ENCODE measurements at regions not wholly inside any gene's neighbourhood (a gene's known extent, or its start where the extent isn't known, plus 50 kb on each side); places are given as distances from the start of the nearest gene placed in this dataset.

GRCh38 chr7:25789701-25790640 is 362.0 kb upstream of the NFE2L3 start:
- Mint-ChIP-seq H3K4me3 (no peak overlapping the region), H3K27me3 (peaks cover 6% of the 10 kb centered on the region), H3K9me3 (peaks cover 9% of the 10 kb centered on the region), H3K4me1 (ENCODE audit: low read depth) (no peaks in the 10 kb centered on the region), H3K36me3 (ENCODE audit: low read depth) (no peaks in the 10 kb centered on the region), H3K27ac (no peak overlapping the region)
- intact Hi-C loops (cut with micrococcal nuclease) = no loop called here

DNA sequence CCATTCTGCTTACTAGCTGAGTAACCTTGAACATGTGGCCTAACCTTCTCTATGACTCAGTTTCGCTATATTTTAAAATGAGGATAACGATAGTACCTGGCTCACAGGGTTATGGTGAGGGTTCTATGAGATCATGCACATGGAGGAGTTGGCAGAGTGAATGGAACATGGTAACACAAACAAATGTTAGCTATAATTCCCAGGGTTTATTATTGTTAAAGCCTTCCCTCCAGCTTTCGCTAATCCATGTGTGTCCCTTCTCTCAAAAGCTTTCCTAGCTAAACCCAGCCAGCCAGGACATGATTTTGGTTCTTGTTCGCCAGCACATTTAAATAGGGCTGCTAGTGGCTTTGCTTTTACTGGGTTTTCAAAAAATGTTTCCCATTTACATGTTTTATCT is 361.0 kb upstream of the NFE2L3 start:
- no peaks in the 10 kb centered on the region for H3K36me3 Mint-ChIP-seq (ENCODE audit: low read depth)
- no peak overlapping the region for H3K4me3 Mint-ChIP-seq
- no peak overlapping the region for H3K27ac Mint-ChIP-seq
- H3K9me3 Mint-ChIP-seq = peaks cover 9% of the 10 kb centered on the region
- no peaks in the 10 kb centered on the region for H3K4me1 Mint-ChIP-seq (ENCODE audit: low read depth)
- peaks cover 4% of the 10 kb centered on the region for H3K27me3 Mint-ChIP-seq
- intact Hi-C loops (cut with micrococcal nuclease) = no loop called here

DNA sequence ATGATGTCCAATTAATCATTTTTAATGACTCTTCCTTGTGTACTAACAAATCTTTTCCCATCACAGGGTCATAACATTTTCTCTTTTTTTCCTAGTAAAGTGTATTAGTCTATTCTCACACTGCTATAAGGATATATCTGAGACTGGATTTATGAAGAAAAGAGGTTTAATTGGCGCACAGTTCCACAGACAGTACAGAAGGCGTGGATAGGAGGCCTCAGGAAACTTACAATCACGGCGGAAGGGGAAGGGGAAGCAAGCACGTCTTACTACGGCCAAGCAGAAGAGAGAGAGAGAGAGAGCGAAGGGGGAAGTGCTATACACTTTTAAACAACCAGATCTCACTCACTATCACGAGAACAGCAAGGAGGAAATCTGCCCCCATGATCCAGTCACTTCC is 359.4 kb upstream of the NFE2L3 start:
- Mint-ChIP-seq H3K27me3 (peaks cover 4% of the 10 kb centered on the region), H3K4me3 (no peak overlapping the region), H3K9me3 (peaks cover 9% of the 10 kb centered on the region), H3K4me1 (ENCODE audit: low read depth) (no peaks in the 10 kb centered on the region), H3K36me3 (ENCODE audit: low read depth) (no peaks in the 10 kb centered on the region), H3K27ac (no peak overlapping the region)
- intact Hi-C loops (cut with micrococcal nuclease) = no loop called here

- H3K4me3 Mint-ChIP-seq = no peak overlapping the region
- H3K27me3 Mint-ChIP-seq = peaks cover 4% of the 10 kb centered on the region
- H3K36me3 Mint-ChIP-seq (ENCODE audit: low read depth) = no peaks in the 10 kb centered on the region
- no peaks in the 10 kb centered on the region for H3K4me1 Mint-ChIP-seq (ENCODE audit: low read depth)
- intact Hi-C loops (cut with micrococcal nuclease) = no loop called here
- no peak overlapping the region for H3K27ac Mint-ChIP-seq
- H3K9me3 Mint-ChIP-seq = peaks cover 9% of the 10 kb centered on the region
Measured at GRCh38 chr7:25795824-25796235, 356.2 kb upstream of the NFE2L3 start.

DNA sequence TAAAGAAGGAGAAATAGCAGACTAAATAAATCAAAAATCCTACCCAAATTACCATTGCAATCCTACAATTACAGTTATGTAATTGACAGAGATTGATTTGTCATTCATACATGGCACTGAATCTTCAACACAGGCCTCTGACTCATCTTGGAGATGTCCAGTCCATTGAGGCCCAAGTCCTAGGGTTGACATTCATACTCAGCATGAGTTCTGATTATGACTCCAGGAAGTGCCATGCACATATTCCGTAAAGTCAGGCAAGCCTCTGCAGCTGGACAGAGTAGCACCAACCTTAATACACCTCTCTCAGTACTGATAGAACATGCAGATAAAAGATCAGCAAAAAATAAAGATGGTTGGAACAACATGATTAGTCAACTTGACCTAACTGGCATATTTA is 353.7 kb upstream of the NFE2L3 start:
- intact Hi-C loops (cut with micrococcal nuclease) = no loop called here
- Mint-ChIP-seq H3K27ac (no peak overlapping the region), H3K4me1 (ENCODE audit: low read depth) (no peaks in the 10 kb centered on the region), H3K4me3 (no peak overlapping the region), H3K27me3 (peaks cover 10% of the 10 kb centered on the region), H3K9me3 (no peaks in the 10 kb centered on the region), H3K36me3 (ENCODE audit: low read depth) (no peaks in the 10 kb centered on the region)

DNA sequence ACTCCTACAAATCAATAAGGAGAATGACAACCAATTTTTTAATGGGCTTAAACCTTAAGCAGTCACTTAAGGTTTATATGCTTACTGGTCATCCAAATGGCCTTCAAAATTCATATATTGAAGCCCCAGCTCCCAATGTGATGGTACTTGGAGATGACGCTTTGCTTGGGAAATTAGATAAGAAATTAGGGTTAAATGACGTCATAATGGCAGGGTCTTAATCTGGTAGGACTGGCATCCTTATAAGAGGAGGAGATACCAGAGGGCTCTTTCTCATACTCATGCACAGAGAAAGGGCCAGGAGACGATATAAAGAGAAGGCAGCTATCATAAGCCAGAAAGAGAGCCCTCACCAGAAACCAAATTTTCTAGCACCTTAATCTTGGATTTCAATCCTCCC is 350.8 kb upstream of the NFE2L3 start:
- Mint-ChIP-seq H3K9me3 (no peaks in the 10 kb centered on the region), H3K36me3 (ENCODE audit: low read depth) (no peaks in the 10 kb centered on the region), H3K27me3 (peaks cover 12% of the 10 kb centered on the region), H3K27ac (no peak overlapping the region), H3K4me1 (ENCODE audit: low read depth) (no peaks in the 10 kb centered on the region), H3K4me3 (no peak overlapping the region)
- intact Hi-C loops (cut with micrococcal nuclease) = no loop called here

GRCh38 chr7:25802057-25802456 is 349.9 kb upstream of the NFE2L3 start:
- Mint-ChIP-seq H3K27ac (no peak overlapping the region), H3K4me3 (no peak overlapping the region), H3K27me3 (peaks cover 11% of the 10 kb centered on the region), H3K9me3 (no peaks in the 10 kb centered on the region), H3K36me3 (ENCODE audit: low read depth) (no peaks in the 10 kb centered on the region), H3K4me1 (ENCODE audit: low read depth) (no peaks in the 10 kb centered on the region)
- intact Hi-C loops (cut with micrococcal nuclease) = no loop called here

DNA sequence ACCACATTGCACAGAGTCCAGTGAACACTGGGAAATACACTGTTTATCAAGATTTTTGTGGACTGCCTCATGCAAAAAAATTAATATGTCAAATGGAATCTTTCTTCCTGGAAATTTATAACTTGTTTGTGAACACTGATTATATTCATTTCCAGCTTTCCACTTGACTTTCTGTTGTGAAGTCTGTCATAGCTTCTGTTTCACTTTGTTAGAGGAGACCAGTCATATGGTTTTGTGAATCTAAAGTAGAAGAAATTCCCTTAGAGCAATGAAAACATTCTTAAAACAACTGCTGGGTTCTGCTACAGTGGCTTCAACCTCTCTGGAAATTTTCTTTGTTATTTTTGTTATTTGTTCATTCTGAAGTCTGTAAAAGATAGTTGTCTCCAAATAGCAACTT is 349.5 kb upstream of the NFE2L3 start:
- Mint-ChIP-seq H3K9me3 (no peaks in the 10 kb centered on the region), H3K36me3 (ENCODE audit: low read depth) (no peaks in the 10 kb centered on the region), H3K27me3 (peaks cover 10% of the 10 kb centered on the region), H3K4me3 (no peak overlapping the region), H3K27ac (no peak overlapping the region), H3K4me1 (ENCODE audit: low read depth) (no peaks in the 10 kb centered on the region)
- intact Hi-C loops (cut with micrococcal nuclease) = no loop called here

GRCh38 chr7:25803117-25803887 is 348.7 kb upstream of the NFE2L3 start:
- intact Hi-C loops (cut with micrococcal nuclease) = no loop called here
- Mint-ChIP-seq H3K27me3 (peaks cover 10% of the 10 kb centered on the region), H3K36me3 (ENCODE audit: low read depth) (no peaks in the 10 kb centered on the region), H3K4me1 (ENCODE audit: low read depth) (no peaks in the 10 kb centered on the region), H3K4me3 (no peak overlapping the region), H3K9me3 (no peaks in the 10 kb centered on the region), H3K27ac (no peak overlapping the region)

DNA sequence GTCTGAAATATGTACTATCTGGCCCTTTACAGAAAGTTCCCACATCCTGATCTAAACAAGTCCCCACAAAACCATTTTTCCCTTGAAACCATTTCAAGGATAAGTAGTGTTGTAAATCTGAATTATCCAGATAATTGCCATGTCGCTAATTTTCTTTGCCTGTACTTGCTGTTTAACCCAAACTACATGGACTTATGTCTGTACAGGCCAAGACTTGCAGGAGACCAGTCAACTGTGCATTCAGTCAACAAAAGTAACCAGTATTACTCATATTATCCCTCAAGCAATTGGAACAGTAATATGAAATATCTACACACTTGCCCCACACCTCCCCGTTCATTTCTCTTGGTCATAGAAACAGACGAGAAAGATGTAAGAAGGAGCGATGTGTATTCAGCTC is 347.8 kb upstream of the NFE2L3 start:
- no peaks in the 10 kb centered on the region for H3K36me3 Mint-ChIP-seq (ENCODE audit: low read depth)
- intact Hi-C loops (cut with micrococcal nuclease) = no loop called here
- no peaks in the 10 kb centered on the region for H3K4me1 Mint-ChIP-seq (ENCODE audit: low read depth)
- peaks cover 10% of the 10 kb centered on the region for H3K27me3 Mint-ChIP-seq
- H3K9me3 Mint-ChIP-seq = no peaks in the 10 kb centered on the region
- H3K4me3 Mint-ChIP-seq = no peak overlapping the region
- H3K27ac Mint-ChIP-seq = no peak overlapping the region

DNA sequence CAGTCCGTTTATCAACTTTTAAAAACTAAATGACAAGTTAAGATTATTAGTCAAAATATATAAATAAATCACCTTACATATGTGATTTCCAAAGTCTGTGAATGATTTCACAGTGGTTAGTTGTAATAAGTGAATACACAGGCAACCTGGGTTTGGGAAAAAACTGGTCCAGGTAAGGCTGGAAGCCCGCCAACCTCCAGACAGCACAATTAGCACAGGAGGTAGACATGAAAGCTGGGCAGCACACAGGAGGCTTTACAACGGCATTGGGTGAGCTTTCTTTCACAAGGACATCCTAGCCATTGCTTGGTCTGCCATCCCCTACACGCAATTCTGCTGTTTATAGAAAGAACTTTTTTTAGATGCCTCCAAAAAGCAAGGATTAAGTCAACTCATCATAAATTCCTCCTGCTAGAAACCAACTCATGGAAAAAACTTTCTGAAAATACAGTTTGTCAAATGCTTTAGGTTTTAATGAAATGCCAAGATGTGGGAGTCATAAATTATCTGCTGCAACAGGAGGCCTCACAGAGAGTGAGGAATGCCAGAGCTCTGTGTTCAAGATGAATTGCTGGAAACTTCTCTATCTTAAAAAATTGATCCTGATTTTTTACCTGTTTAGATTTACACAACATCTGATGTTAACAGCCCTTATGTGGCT is 346.8 kb upstream of the NFE2L3 start:
- Mint-ChIP-seq H3K27ac (no peak overlapping the region), H3K27me3 (peaks cover 11% of the 10 kb centered on the region), H3K4me3 (no peak overlapping the region), H3K4me1 (ENCODE audit: low read depth) (no peaks in the 10 kb centered on the region), H3K36me3 (ENCODE audit: low read depth) (no peaks in the 10 kb centered on the region), H3K9me3 (no peaks in the 10 kb centered on the region)
- intact Hi-C loops (cut with micrococcal nuclease) = no loop called here

DNA sequence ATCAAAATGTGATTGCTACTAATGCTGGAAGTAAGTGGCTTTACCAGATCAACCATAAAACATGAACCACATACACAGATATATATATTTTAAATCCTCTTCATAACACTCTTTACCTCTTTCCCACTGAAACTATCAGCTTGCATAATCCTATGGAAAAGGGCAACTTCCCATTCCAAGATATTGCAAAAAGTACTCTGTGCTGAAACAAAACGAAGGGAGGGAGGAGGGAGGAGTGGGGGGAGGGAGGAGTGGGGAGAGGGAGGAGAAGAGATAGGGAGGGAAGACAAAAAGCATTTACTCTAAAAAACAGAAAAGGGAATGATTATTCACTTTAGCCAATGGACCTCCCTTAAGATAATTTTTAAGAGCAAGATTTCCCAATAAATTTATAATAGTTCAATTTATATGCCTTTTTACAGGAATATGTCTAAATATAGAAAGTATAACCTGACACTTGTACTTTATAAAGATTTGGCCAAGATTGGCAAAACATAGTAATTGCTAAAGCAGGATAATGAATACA is 344.8 kb upstream of the NFE2L3 start:
- H3K9me3 Mint-ChIP-seq = no peaks in the 10 kb centered on the region
- no peak overlapping the region for H3K27ac Mint-ChIP-seq
- no peaks in the 10 kb centered on the region for H3K4me1 Mint-ChIP-seq (ENCODE audit: low read depth)
- H3K36me3 Mint-ChIP-seq (ENCODE audit: low read depth) = no peaks in the 10 kb centered on the region
- no peak overlapping the region for H3K4me3 Mint-ChIP-seq
- H3K27me3 Mint-ChIP-seq = peaks cover 12% of the 10 kb centered on the region
- intact Hi-C loops (cut with micrococcal nuclease) = no loop called here

- no peak overlapping the region for H3K4me3 Mint-ChIP-seq
- no peak overlapping the region for H3K27ac Mint-ChIP-seq
- peaks cover 7% of the 10 kb centered on the region for H3K27me3 Mint-ChIP-seq
- H3K9me3 Mint-ChIP-seq = no peaks in the 10 kb centered on the region
- no peaks in the 10 kb centered on the region for H3K36me3 Mint-ChIP-seq (ENCODE audit: low read depth)
- intact Hi-C loops (cut with micrococcal nuclease) = no loop called here
- no peaks in the 10 kb centered on the region for H3K4me1 Mint-ChIP-seq (ENCODE audit: low read depth)
Measured at GRCh38 chr7:25809441-25809840, 342.6 kb upstream of the NFE2L3 start.

All from dendritic cell treated with granulocyte-macrophage colony-stimulating factor and Interleukin-4, amounts not matched to agents 40 ng/mL and 50 ng/mL, for 4 days (primary cell).